Hematopoietic multipotent progenitor cell treated with erythropoietin and hydrocortisone succinate and interleukin-3 and kit ligand, for 8 days (in vitro differentiated cells): ENCODE measurements at regions not wholly inside any gene's neighbourhood (a gene's known extent, or its start where the extent isn't known, plus 50 kb on each side); places are given as distances from the start of the nearest gene placed in this dataset.

Source experiments
- DNase-seq: peaks from one replicate; pipeline ENCODE4 v3.0.0-alpha.2; 2015

DNA sequence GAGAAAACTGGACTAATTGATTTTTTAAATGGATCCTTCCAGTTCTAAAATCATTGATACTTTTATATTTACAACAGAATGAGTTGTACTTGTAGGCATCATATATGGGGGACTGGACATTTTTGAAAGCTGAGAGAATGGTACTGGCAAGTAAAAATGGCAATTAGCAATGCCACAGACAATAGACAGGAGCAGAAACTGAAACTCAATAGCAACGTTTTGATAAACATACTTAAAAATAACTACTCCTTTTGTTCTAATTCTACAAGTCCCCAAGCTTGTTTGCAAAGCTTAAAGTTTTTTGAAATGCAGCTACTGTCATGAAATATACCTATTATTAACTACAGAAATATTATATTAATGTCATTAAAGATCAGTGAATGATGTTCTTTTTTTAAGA is 52.8 kb upstream of the FBXL7 start:
- DNase-seq, result no peak

- DNase-seq, result no peak
Observed at GRCh38 chr5:15446552-15446951, 53.4 kb upstream of the FBXL7 start.

DNA sequence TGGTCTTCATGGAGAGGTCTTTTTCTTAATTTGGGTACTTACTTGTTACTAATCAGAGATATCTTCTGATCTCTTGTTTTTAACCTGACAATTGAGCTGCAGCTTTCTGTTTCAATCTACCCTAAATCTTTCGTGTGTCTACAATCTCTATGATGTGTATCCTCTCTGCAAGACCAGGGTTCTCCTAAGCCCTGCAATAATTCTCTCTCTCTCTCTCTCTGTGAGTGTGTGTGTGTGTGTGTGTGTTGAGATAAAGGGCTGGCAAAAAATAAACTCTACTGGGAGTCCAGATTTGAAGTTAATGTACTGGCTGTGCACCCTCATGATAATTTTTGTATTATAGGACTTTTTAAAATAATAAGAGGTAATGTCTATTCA is 57.8 kb upstream of the FBXL7 start:
- DNase-seq, result no peak

DNA sequence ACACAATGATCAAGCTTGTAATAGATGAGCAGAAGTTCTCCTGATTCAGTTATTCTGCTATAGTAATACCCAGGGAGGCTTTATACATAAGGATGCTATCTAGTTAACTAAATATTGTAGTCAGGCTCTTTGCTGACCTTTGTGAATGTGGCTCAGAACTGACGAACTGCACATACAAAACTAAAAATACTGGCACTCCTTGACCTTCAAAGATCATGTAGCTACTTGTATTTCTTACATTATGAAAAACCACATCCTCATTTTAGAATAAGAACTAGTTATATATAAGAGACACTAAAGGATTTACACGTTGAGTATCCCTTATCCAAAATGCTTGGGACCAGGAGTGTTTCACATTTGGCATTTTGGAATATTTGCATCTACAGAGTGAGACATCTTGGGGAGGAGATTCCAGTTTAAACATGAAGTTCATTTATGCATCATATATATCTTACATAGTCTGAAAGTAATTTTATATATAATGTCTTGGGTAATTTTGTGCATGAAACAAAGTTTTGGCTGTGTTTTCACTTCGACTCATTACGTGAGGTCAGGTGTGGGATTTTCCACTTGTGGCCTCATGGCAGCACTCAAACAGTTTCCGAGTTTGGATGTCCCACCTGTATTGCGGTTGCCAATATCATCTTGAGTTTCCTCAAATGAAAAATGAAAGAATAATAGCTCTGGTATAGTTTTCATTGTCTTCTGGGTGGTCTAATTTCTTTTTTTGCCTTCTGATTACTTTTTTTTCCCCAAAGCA is 58.4 kb upstream of the FBXL7 start:
- no peak for DNase-seq

GRCh38 chr5:15440434-15440833 is 59.5 kb upstream of the FBXL7 start:
- DNase-seq, result no peak

DNA sequence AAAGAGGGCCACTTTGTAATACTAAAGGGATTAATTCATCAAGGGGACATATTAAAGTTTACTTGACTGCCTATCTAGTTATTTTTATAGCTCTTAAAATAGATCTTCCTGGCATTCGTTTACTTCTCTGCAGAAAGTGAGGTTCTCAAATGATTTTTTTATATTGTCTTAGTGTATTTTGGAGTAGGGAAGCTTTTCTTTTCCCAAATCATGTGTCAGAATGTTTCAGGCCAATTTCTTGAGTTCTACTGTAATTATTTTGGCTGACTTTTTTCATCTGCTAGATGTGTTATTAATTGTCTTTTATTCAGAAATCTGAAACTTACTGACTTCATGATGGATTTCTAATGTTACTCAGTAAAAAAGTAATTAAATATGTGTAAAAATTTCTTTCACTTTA is 60.2 kb upstream of the FBXL7 start:
- DNase-seq, result no peak

GRCh38 chr5:15433709-15434108 is 66.3 kb upstream of the FBXL7 start:
- no peak for DNase-seq

DNA sequence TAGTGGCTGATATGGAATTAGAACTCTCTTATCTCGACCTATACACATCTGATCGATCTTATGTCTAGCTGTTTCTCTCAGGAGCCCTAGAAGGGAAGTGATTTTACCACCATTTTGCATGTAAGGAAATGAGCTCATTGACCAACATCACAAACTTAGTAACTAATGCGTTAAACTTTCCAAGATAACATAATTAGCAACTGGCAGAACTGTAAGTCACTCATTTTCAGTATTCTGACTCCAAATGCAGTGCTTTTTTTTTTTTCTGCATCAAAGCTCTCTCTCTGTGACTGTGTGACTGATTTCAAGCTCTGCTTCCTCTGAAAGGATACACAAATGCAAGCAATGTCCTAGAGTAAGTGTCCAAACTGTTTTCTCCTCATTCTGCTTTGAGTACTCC is 68.1 kb upstream of the FBXL7 start:
- no peak for DNase-seq

GRCh38 chr5:15425766-15426165 is 74.2 kb upstream of the FBXL7 start:
- no peak for DNase-seq

DNA sequence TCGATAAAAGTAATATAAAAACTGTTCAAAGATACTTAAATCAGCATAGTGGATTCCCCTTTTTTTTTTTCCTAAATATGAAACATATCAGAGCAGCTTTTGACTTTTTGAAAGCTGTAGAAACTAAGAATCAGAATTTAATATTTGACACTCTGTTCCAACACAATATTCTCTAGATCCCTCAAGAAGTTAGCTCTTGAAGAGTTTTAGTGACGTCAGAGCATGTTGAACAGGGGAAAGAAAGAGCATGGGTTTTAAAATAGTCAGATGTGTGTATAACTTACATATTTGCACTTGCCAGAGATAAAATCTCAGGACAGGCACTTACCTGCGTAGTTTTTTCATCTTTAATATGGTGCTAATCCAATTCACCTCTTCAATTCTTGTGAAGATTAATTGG is 75.2 kb upstream of the FBXL7 start:
- DNase-seq, result no peak

DNA sequence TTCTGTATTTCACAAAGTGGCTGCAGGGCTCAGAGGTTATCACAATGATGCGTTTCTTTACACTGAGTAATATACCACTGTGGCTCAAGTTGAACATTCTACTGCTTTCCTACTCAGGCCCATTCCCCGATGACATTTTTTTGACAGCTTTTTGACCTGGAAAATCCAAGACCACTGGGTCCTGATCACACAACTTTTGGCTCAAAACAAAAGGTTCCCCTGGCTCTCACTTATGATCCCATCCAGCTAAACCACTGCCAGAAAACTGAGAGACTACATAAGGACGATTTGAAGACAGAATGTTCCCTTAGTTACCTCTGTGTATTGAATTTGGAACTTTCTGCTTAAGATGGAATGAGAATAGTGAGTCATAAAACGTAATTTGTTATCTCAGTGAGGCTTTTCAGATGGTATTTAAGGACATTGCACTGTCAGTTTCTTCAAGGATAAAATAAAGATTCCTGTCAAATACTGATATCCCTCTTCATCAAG is 78.0 kb upstream of the FBXL7 start:
- DNase-seq, result no peak

DNA sequence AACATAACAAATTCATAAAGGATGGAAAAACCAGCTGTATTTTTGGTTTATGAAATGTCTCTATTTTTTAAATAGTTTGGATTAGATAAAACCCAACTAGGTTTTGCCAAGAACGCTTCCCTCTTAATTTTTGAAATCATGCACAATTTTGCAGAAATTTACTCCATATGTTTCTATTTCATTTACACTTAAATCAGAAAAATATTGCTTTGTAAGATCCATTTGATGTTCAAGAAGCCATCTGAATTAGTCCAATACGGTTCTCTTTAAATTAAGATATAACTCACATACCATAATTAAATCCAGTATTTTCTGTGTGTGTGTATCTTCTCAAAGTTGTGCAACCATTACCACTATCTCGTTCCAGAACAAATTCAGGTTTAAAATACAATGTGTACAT is 78.6 kb upstream of the FBXL7 start:
- DNase-seq, result no peak

DNA sequence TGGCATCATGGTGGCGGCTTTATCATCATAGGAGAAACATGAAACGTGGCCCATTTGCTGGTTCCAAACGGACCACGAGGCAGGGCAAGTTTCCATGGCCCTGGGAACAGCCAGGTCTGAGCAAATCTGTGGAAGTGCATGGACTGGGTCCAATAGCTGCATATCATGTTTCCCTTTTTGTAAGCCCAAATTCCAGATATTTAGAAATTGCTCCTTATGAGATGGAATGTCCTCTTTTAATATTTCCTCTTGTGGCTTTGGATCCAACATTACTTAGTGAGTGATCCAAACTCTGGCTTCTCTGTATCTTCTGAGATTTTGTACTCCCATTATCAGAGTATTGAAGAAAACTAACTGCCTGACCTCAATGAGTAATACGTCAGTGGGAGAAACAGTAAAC is 79.8 kb upstream of the FBXL7 start:
- no peak for DNase-seq

DNA sequence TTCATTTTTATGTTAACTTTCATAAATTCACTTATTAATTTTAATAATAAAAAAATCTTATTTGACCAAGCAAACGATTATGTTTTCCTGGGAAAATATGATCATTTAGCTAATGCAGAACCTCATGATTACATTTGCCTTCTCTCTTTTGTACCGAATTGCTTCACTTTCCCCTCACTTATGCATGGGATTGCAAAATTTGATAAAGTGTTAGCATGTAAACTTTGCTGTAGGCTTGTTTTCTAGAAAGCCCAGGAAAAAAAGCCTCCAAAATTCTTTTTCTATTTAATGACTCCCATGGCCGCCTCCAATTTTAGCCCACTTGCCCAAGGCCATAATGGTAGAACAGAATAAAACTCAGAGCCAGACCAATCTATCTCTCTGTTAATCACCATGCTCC is 82.8 kb upstream of the FBXL7 start:
- no peak for DNase-seq

DNA sequence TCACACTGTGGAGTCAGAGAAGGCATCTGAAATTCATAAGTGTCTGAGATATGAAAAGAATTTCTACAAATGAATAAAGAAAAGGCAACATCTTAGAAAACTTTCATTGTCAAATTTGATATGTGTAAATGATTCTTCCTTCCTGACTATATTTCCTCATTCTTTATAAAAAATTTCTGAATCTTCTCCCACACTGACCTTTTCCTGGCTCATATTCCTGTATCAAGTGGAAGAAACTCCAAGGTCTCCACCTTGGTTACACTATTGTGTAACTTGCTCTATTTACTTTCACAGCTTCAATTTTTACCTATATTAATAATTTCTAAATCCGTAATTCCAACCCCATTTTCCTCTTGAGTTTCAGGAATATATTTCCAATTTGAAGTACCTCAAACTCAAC is 93.5 kb upstream of the FBXL7 start:
- DNase-seq, result no peak

GRCh38 chr5:15393146-15393545 is 106.8 kb upstream of the FBXL7 start:
- no peak for DNase-seq

- DNase-seq, result no peak
Observed at GRCh38 chr5:15391704-15392397, 108.1 kb upstream of the FBXL7 start.

- DNase-seq, result no peak
Observed at GRCh38 chr5:15388866-15389265, 111.1 kb upstream of the FBXL7 start.

GRCh38 chr5:15387931-15388524 is 112.0 kb upstream of the FBXL7 start:
- DNase-seq, result no peak

DNA sequence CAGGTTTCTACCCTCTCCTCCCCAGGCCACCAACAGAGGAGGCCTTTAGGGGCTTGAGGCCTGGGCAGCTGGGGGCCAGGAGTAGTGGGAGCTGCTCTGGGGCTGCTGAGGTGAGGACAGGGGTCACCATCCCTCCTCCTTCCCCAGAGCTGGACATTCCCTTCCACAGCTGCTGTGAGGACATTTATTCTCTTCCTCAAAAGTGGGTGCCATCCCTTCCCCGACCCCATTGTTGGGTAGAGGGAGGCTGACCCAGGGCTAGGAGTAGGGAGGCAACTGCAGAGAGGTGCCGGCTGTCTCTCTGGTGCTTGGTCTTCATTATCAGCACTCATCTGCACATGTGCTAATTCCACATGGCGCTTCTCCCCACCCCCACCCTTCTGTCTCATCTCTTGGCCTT is 113.9 kb upstream of the FBXL7 start:
- no peak for DNase-seq

DNA sequence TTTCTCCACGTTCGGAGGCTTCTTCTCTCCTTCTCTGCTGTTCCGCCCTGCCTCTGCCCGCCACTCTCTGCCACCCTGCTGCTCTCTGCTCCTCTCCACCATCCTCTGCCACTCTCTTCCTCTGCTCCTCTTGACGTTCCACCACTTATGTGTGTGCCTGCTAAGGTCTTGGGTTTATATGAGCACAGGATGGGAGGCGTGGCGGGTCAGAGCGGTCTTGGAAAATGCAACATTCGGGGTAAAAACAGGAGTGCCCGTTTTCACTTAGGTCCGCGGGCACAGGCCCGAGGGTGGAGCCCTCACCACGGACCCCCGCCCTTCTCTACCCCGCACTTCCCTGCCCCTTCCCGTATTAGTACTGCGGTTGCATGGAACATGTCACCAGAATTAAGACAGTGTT is 114.4 kb upstream of the FBXL7 start:
- no peak for DNase-seq

DNA sequence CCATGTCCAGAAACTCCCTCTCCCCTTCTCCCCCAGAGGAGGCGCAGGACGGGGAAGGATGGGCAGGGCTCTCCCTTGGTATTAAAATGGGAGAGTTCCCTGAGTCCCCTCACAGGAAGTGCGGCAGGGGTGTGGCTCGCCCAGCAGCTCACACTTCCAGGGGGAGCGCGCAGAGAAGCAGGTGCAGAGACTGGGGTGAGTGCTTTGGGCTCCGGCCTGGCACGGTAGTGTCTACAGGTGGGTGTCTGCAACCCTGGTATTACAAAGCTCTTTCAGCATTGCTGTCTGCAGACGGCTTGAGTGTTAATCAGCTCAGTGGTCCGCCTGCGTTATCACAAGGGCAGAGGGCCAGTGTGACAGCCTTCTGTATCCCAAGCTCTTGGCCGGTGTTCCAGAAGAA is 114.9 kb upstream of the FBXL7 start:
- DNase-seq, result no peak

DNA sequence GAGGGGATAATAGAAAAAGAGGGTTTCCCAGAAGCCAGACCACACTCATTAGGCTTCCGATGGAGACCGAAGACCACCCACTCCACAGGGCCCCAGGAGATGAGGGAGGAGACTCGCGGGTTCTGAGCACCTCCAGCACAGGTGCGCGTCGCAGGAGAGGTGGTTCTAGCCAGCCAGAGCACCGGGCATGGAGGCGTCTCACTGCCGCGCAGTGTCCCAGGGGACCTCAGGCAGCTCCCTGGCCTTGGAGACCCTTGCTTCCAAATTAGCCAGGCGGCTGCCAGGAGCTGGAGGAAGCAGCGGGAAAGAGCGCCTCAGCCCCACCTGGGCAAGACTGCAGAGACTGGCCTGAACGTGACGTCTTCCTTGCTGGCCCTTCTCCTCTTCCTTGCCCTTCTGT is 115.4 kb upstream of the FBXL7 start:
- no peak for DNase-seq

DNA sequence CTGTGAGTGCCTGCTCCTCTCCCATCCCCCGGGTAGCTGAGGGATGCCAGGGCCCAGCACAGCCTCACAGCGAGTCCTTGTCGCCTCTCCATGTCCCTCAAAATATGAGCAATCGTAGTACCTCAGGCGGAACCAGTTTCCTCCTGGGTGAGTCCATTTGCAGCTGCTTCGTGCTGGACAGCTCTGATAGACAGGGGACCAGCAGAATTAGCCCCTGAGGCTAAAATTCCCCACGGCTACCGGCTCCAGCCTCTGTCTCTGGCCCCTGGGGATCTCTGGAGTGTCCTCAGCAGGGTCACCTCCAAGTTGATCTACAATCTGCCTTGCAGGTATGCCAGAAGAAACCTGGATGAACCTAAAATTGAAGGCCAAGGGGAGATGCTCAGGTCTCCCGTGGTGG is 115.8 kb upstream of the FBXL7 start:
- DNase-seq, result no peak
